ENCODE measurements at regions not wholly inside any gene's neighbourhood (a gene's known extent, or its start where the extent isn't known, plus 50 kb on each side); places are given as distances from the start of the nearest gene placed in this dataset.

- DNase-seq (ENCODE audit: low read depth, low spot score): no peak
Observed at GRCh38 chr9:71589612-71590011, 178.7 kb downstream of the CEMIP2 start.

GRCh38 chr9:71587576-71588362, 180.5 kb downstream of the CEMIP2 start:
- DNase-seq (ENCODE audit: low read depth, low spot score): no peak

GRCh38 chr9:71583792-71584191, 184.5 kb downstream of the CEMIP2 start:
- DNase-seq (ENCODE audit: low read depth, low spot score): no peak

- DNase-seq (ENCODE audit: low read depth, low spot score): no peak
Observed at GRCh38 chr9:71582347-71582746, 186.0 kb downstream of the CEMIP2 start.

- no peak for DNase-seq (ENCODE audit: low read depth, low spot score)
Observed at GRCh38 chr9:71581101-71581500, 187.2 kb downstream of the CEMIP2 start.

GRCh38 chr9:71571186-71571585, 197.1 kb downstream of the CEMIP2 start:
- no peak for DNase-seq (ENCODE audit: low read depth, low spot score)

- DNase-seq (ENCODE audit: low read depth, low spot score): no peak
Observed at GRCh38 chr9:71567890-71568289, 200.4 kb downstream of the CEMIP2 start.

- no peak for DNase-seq (ENCODE audit: low read depth, low spot score)
Observed at GRCh38 chr9:71562140-71562539, 206.2 kb downstream of the CEMIP2 start.

- DNase-seq (ENCODE audit: low read depth, low spot score): no peak
Observed at GRCh38 chr9:71557310-71557709, 211.0 kb downstream of the CEMIP2 start.

GRCh38 chr9:71552480-71552879, 215.8 kb downstream of the CEMIP2 start:
- DNase-seq (ENCODE audit: low read depth, low spot score): no peak

- no peak for DNase-seq (ENCODE audit: low read depth, low spot score)
Observed at GRCh38 chr9:71549023-71549422, 219.3 kb downstream of the CEMIP2 start.

GRCh38 chr9:71544464-71544863, 223.8 kb downstream of the CEMIP2 start:
- no peak for DNase-seq (ENCODE audit: low read depth, low spot score)

- no peak for DNase-seq (ENCODE audit: low read depth, low spot score)
Observed at GRCh38 chr9:71541436-71541835, 226.9 kb downstream of the CEMIP2 start.

GRCh38 chr9:71524996-71525580, 243.2 kb downstream of the CEMIP2 start:
- no peak for DNase-seq (ENCODE audit: low read depth, low spot score)

- no peak for DNase-seq (ENCODE audit: low read depth, low spot score)
Observed at GRCh38 chr9:71524516-71524915, 243.8 kb downstream of the CEMIP2 start.

- DNase-seq (ENCODE audit: low read depth, low spot score): no peak
Observed at GRCh38 chr9:71521132-71521531, 247.2 kb downstream of the CEMIP2 start.

GRCh38 chr9:71519098-71519696, 249.1 kb downstream of the CEMIP2 start:
- DNase-seq (ENCODE audit: low read depth, low spot score): no peak

- no peak for DNase-seq (ENCODE audit: low read depth, low spot score)
Observed at GRCh38 chr9:71518045-71518827, 250.1 kb downstream of the CEMIP2 start.

GRCh38 chr9:71515626-71516025, 252.7 kb downstream of the CEMIP2 start:
- DNase-seq (ENCODE audit: low read depth, low spot score): no peak

GRCh38 chr9:71515107-71515506, 253.2 kb downstream of the CEMIP2 start:
- DNase-seq (ENCODE audit: low read depth, low spot score): no peak

GRCh38 chr9:71514344-71514975, 253.9 kb downstream of the CEMIP2 start:
- no peak for DNase-seq (ENCODE audit: low read depth, low spot score)

- no peak for DNase-seq (ENCODE audit: low read depth, low spot score)
Observed at GRCh38 chr9:71509054-71509453, 259.3 kb downstream of the CEMIP2 start.
